OCI-LY1 (cell line): ENCODE measurements at regions not wholly inside any gene's neighbourhood (a gene's known extent, or its start where the extent isn't known, plus 50 kb on each side); places are given as distances from the start of the nearest gene placed in this dataset.

ENCODE experiments used
- H2AFZ ChIP-seq: fragments of 200-600 bp; sonication (generic), shearing (Covaris generic); 2 replicates; pipeline ENCODE4 v1.6.0; 2014; ENCODE audit warnings: antibody characterized with exemption, mild to moderate bottlenecking, low read length
- H3F3A ChIP-seq: fragments of 200-600 bp; sonication (generic), shearing (Covaris generic); 2 replicates; pipeline ENCODE4 v1.6.0; 2014; ENCODE audit warnings: mild to moderate bottlenecking, antibody characterized with exemption, low read length, moderate library complexity; ENCODE audit not compliant: insufficient read depth
- H3K27ac ChIP-seq: fragments of 200-600 bp; sonication (generic); 2 replicates; pipeline ENCODE4 v1.5.1; 2014; ENCODE audit warnings: low read length, mixed run types, mild to moderate bottlenecking, low read depth; ENCODE audit not compliant: poor library complexity, severe bottlenecking
- H3K27me3 ChIP-seq: fragments of 200-600 bp; sonication (generic); 2 replicates; pipeline ENCODE4 v1.6.0; 2014; ENCODE audit warnings: antibody characterized with exemption, mild to moderate bottlenecking, low read length, moderate library complexity; ENCODE audit not compliant: insufficient read depth
- H3K36me3 ChIP-seq: fragments of 200-600 bp; sonication (generic); 2 replicates; pipeline ENCODE4 v1.6.1; 2014; ENCODE audit warnings: mild to moderate bottlenecking, antibody characterized with exemption, low read length, moderate library complexity, mixed read lengths; ENCODE audit not compliant: insufficient read depth
- H3K4me1 ChIP-seq: fragments of 200-600 bp; sonication (generic); 2 replicates; pipeline ENCODE4 v1.5.1; 2014; ENCODE audit warnings: mild to moderate bottlenecking, low read length, moderate library complexity; ENCODE audit not compliant: insufficient read depth, severe bottlenecking
- H3K4me2 ChIP-seq: fragments of 200-600 bp; sonication (generic), shearing (Covaris generic); 2 replicates; pipeline ENCODE4 v1.6.1; 2014; ENCODE audit warnings: low read length
- H3K4me3 ChIP-seq: fragments of 200-600 bp; sonication (generic); 2 replicates; pipeline ENCODE4 v1.5.1; 2014; ENCODE audit warnings: low read length, low read depth, mild to moderate bottlenecking, mixed read lengths; ENCODE audit not compliant: poor library complexity, severe bottlenecking
- H3K79me2 ChIP-seq: fragments of 200-600 bp; shearing (Covaris generic); 2 replicates; pipeline ENCODE4 v1.6.1; 2016; ENCODE audit warnings: mixed run types, low read length, mixed read lengths; ENCODE audit not compliant: insufficient read depth
- H3K9ac ChIP-seq: fragments of 200-600 bp; sonication (generic), shearing (Covaris generic); 2 replicates; pipeline ENCODE4 v1.6.1; 2014; ENCODE audit warnings: mild to moderate bottlenecking, low read length, mixed read lengths
- H3K9me2 ChIP-seq: fragments of 200-600 bp; sonication (generic), shearing (Covaris generic); 2 replicates; pipeline ENCODE4 v1.6.1; 2014; ENCODE audit warnings: low read depth, mild to moderate bottlenecking, low read length, mixed read lengths
- H3K9me3 ChIP-seq: fragments of 200-600 bp; shearing (Covaris generic); 2 replicates; pipeline ENCODE4 v1.6.1; 2014; ENCODE audit warnings: low read length, mixed read lengths
- H4K20me1 ChIP-seq: fragments of 200-600 bp; sonication (generic), shearing (Covaris generic); 2 replicates; pipeline ENCODE4 v1.6.0; 2016; ENCODE audit warnings: mild to moderate bottlenecking, low read length; ENCODE audit not compliant: insufficient read depth
- CTCF ChIP-seq: fragments of 200-600 bp; sonication (generic), shearing (Covaris generic); IDR thresholded peaks from 2 replicates; pipeline ENCODE4 v1.5.1; 2017; ENCODE audit warnings: mild to moderate bottlenecking, antibody characterized with exemption, low read length, moderate library complexity, mixed read lengths
- EZH2 ChIP-seq: fragments of 200-600 bp; sonication (generic), shearing (Covaris generic); IDR thresholded peaks from 2 replicates; pipeline ENCODE4 v1.8.0; 2017; ENCODE audit warnings: borderline replicate concordance, mixed run types, mild to moderate bottlenecking, antibody characterized with exemption, low read length, moderate library complexity, mixed read lengths

- H3F3A ChIP-seq: no peaks in the 10 kb centered on the region
- no peaks in the 10 kb centered on the region for H3K9me2 ChIP-seq
- no peaks in the 10 kb centered on the region for H4K20me1 ChIP-seq
- peaks cover 19% of the 10 kb centered on the region for H3K4me1 ChIP-seq
- H3K9me3 ChIP-seq: no peaks in the 10 kb centered on the region
- no peak overlapping the region; the same call in 1 of the 2 replicates for H3K4me2 ChIP-seq
- H3K9ac ChIP-seq: no peak overlapping the region; the same call in 1 of the 2 replicates
- no peak overlapping the region for H3K4me3 ChIP-seq
- H2AFZ ChIP-seq: no peak overlapping the region
- H3K27ac ChIP-seq: no peak overlapping the region
- no peaks in the 10 kb centered on the region for H3K27me3 ChIP-seq
- H3K36me3 ChIP-seq: no peaks in the 10 kb centered on the region
- peak; percentile 46 for TF ChIP-seq CTCF
- no peak for TF ChIP-seq EZH2
- H3K79me2 ChIP-seq: no peaks in the 10 kb centered on the region
Observed at GRCh38 chr2:8259106-8259840, 422.6 kb upstream of the ID2 start.

- Histone ChIP-seq H3K4me2 (no peak overlapping the region), H3K27me3 (no peaks in the 10 kb centered on the region), H2AFZ (no peak overlapping the region), H3K79me2 (no peaks in the 10 kb centered on the region), H3K9ac (no peak overlapping the region), H3K27ac (no peak overlapping the region), H3K9me2 (no peaks in the 10 kb centered on the region), H4K20me1 (no peaks in the 10 kb centered on the region), H3K4me1 (peaks cover 19% of the 10 kb centered on the region), H3K4me3 (no peak overlapping the region), H3K36me3 (no peaks in the 10 kb centered on the region), H3K9me3 (no peaks in the 10 kb centered on the region), H3F3A (no peaks in the 10 kb centered on the region)
- TF ChIP-seq CTCF (no peak), EZH2 (no peak)
Observed at GRCh38 chr2:8259841-8260178, 422.0 kb upstream of the ID2 start.

GRCh38 chr2:8260213-8260612 lies 421.6 kb upstream of the ID2 start:
- Histone ChIP-seq H3F3A (no peaks in the 10 kb centered on the region), H3K9me3 (no peaks in the 10 kb centered on the region), H3K4me1 (peaks cover 22% of the 10 kb centered on the region), H4K20me1 (no peaks in the 10 kb centered on the region), H3K36me3 (no peaks in the 10 kb centered on the region), H3K9ac (no peak overlapping the region), H2AFZ (no peak overlapping the region), H3K79me2 (no peaks in the 10 kb centered on the region), H3K4me3 (no peak overlapping the region), H3K9me2 (no peaks in the 10 kb centered on the region), H3K27ac (no peak overlapping the region), H3K4me2 (no peak overlapping the region), H3K27me3 (no peaks in the 10 kb centered on the region)
- TF ChIP-seq EZH2: no peak
- TF ChIP-seq CTCF: no peak
